ENCODE measurements at regions not wholly inside any gene's neighbourhood (a gene's known extent, or its start where the extent isn't known, plus 50 kb on each side); places are given as distances from the start of the nearest gene placed in this dataset.

GRCh38 chr5:89936576-89936975 lies 473.0 kb downstream of the CETN3 start:
- DNase-seq (ENCODE audit: low read depth in 2 of 2, low spot score in 1 of 2), result no peak

GRCh38 chr5:89934069-89934468 lies 475.5 kb downstream of the CETN3 start:
- no peak for DNase-seq (ENCODE audit: low read depth in 2 of 2, low spot score in 1 of 2)

- DNase-seq (ENCODE audit: low read depth in 2 of 2, low spot score in 1 of 2), result no peak
Measured at GRCh38 chr5:89932771-89933181, 476.8 kb downstream of the CETN3 start.

- no peak for DNase-seq (ENCODE audit: low read depth in 2 of 2, low spot score in 1 of 2)
Measured at GRCh38 chr5:89930591-89931392, 478.8 kb downstream of the CETN3 start.

- no peak for DNase-seq (ENCODE audit: low read depth in 2 of 2, low spot score in 1 of 2)
Measured at GRCh38 chr5:89929834-89930233, 479.7 kb downstream of the CETN3 start.

- DNase-seq (ENCODE audit: low read depth in 2 of 2, low spot score in 1 of 2), result no peak
Measured at GRCh38 chr5:89929173-89929572, 480.4 kb downstream of the CETN3 start.

- DNase-seq (ENCODE audit: low read depth in 2 of 2, low spot score in 1 of 2), result no peak
Measured at GRCh38 chr5:89922161-89922560, 487.4 kb downstream of the CETN3 start.

- DNase-seq (ENCODE audit: low read depth in 2 of 2, low spot score in 1 of 2), result no peak
Measured at GRCh38 chr5:89917112-89917511, 492.4 kb downstream of the CETN3 start.

- no peak for DNase-seq (ENCODE audit: low read depth in 2 of 2, low spot score in 1 of 2)
Measured at GRCh38 chr5:89916131-89916530, 493.4 kb downstream of the CETN3 start.

- no peak for DNase-seq (ENCODE audit: low read depth in 2 of 2, low spot score in 1 of 2)
Measured at GRCh38 chr5:89908876-89909275, 500.7 kb downstream of the CETN3 start.

- no peak for DNase-seq (ENCODE audit: low read depth in 2 of 2, low spot score in 1 of 2)
Measured at GRCh38 chr5:89904442-89904841, 505.1 kb downstream of the CETN3 start.

- DNase-seq (ENCODE audit: low read depth in 2 of 2, low spot score in 1 of 2), result no peak
Measured at GRCh38 chr5:89901983-89902382, 507.6 kb downstream of the CETN3 start.

- no peak for DNase-seq (ENCODE audit: low read depth in 2 of 2, low spot score in 1 of 2)
Measured at GRCh38 chr5:89901346-89901745, 508.2 kb downstream of the CETN3 start.

- DNase-seq (ENCODE audit: low read depth in 2 of 2, low spot score in 1 of 2), result no peak
Measured at GRCh38 chr5:89900346-89900745, 509.2 kb downstream of the CETN3 start.

GRCh38 chr5:89899559-89899958 lies 510.0 kb downstream of the CETN3 start:
- no peak for DNase-seq (ENCODE audit: low read depth in 2 of 2, low spot score in 1 of 2)

- no peak for DNase-seq (ENCODE audit: low read depth in 2 of 2, low spot score in 1 of 2)
Measured at GRCh38 chr5:89893546-89893945, 516.0 kb downstream of the CETN3 start.

- no peak for DNase-seq (ENCODE audit: low read depth in 2 of 2, low spot score in 1 of 2)
Measured at GRCh38 chr5:89885670-89886069, 523.9 kb downstream of the CETN3 start.

GRCh38 chr5:89883967-89884366 lies 525.6 kb downstream of the CETN3 start:
- DNase-seq (ENCODE audit: low read depth in 2 of 2, low spot score in 1 of 2), result no peak

- no peak for DNase-seq (ENCODE audit: low read depth in 2 of 2, low spot score in 1 of 2)
Measured at GRCh38 chr5:89878140-89879132, 531.1 kb downstream of the CETN3 start.

GRCh38 chr5:89871906-89872305 lies 537.6 kb downstream of the CETN3 start:
- DNase-seq (ENCODE audit: low read depth in 2 of 2, low spot score in 1 of 2), result no peak

GRCh38 chr5:89869346-89869745 lies 540.2 kb downstream of the CETN3 start:
- DNase-seq (ENCODE audit: low read depth in 2 of 2, low spot score in 1 of 2), result no peak

- DNase-seq (ENCODE audit: low read depth in 2 of 2, low spot score in 1 of 2), result no peak
Measured at GRCh38 chr5:89866410-89866809, 543.1 kb downstream of the CETN3 start.

Measured in stimulated activated CD8-positive, alpha-beta memory T cell treated with anti-CD3 and anti-CD28 coated beads, Interleukin-4, amount 100 ng/mL, for 1 hour (primary cell).